OCI-LY3 (cell line): ENCODE measurements at regions not wholly inside any gene's neighbourhood (a gene's known extent, or its start where the extent isn't known, plus 50 kb on each side); places are given as distances from the start of the nearest gene placed in this dataset.

ENCODE experiments used
- H2AFZ ChIP-seq: fragments of 200-600, 300-600 bp; shearing (Covaris generic); 2 replicates; pipeline ENCODE4 v1.6.0; 2014; ENCODE audit warnings: antibody characterized with exemption, low read depth, low read length
- H3K27ac ChIP-seq: fragments of 200-600, 300-600 bp; sonication (generic); 2 replicates; pipeline ENCODE4 v1.5.1; 2014; ENCODE audit warnings: mild to moderate bottlenecking, low read length, moderate library complexity, mixed read lengths
- H3K27me3 ChIP-seq: fragments of 200-600, 300-600 bp; sonication (generic); 2 replicates; pipeline ENCODE4 v1.6.1; 2014; ENCODE audit warnings: low read depth, low read length, mixed read lengths
- H3K36me3 ChIP-seq: fragments of 200-600, 300-600 bp; sonication (generic); replicated peaks from 2 replicates; pipeline ENCODE3; 2014; ENCODE audit warnings: low read depth, low read length, mixed read lengths
- H3K4me1 ChIP-seq: fragments of 300-600, 200-600 bp; sonication (generic); 2 replicates; pipeline ENCODE4 v1.6.1; 2014; ENCODE audit warnings: low read length, mixed read lengths
- H3K4me2 ChIP-seq: fragments of 200-600, 300-600 bp; sonication (generic); 2 replicates; pipeline ENCODE4 v1.6.1; 2014; ENCODE audit warnings: low read length, mixed read lengths
- H3K4me3 ChIP-seq: fragments of 300-600, 200-600 bp; sonication (generic); 2 replicates; pipeline ENCODE4 v1.5.1; 2014; ENCODE audit warnings: antibody characterized with exemption, mild to moderate bottlenecking, low read length, moderate library complexity
- H3K79me2 ChIP-seq: fragments of 300-600, 200-600 bp; shearing (Covaris generic); 2 replicates; pipeline ENCODE4 v1.6.1; 2014; ENCODE audit warnings: mild to moderate bottlenecking, low read length, mixed read lengths
- H3K9ac ChIP-seq: fragments of 300-600, 200-600 bp; shearing (Covaris generic); 2 replicates; pipeline ENCODE4 v1.6.0; 2014; ENCODE audit warnings: mild to moderate bottlenecking, low read length, moderate library complexity
- H3K9me3 ChIP-seq: fragments of 200-600, 300-600 bp; shearing (Covaris generic); 2 replicates; pipeline ENCODE4 v1.6.1; 2014; ENCODE audit warnings: low read length, mixed read lengths; ENCODE audit not compliant: insufficient read depth
- H4K20me1 ChIP-seq: fragments of 200-600, 300-600 bp; sonication (generic); 2 replicates; pipeline ENCODE4 v1.6.1; 2016; ENCODE audit warnings: low read length, mixed read lengths; ENCODE audit not compliant: insufficient read depth
- CTCF ChIP-seq: fragments of 200-600, 300-600 bp; sonication (generic); IDR thresholded peaks from 2 replicates; pipeline ENCODE4 v1.5.1; 2014; ENCODE audit warnings: antibody characterized with exemption, low read length, low read depth
- EZH2phosphoT487 ChIP-seq: fragments of 200-600 bp; shearing (Covaris generic); IDR thresholded peaks from 2 replicates; pipeline ENCODE4 v1.6.1; 2018; ENCODE audit warnings: antibody characterized with exemption, mixed run types, low read depth

- no peak overlapping the region for H3K27ac ChIP-seq
- H2AFZ ChIP-seq = no peak overlapping the region
- H3K4me3 ChIP-seq = no peak overlapping the region
- no peak overlapping the region for H3K4me2 ChIP-seq
- H4K20me1 ChIP-seq = no peaks in the 10 kb centered on the region
- no peak overlapping the region for H3K9ac ChIP-seq
- TF ChIP-seq CTCF (no peak), EZH2phosphoT487 (no peak)
- H3K36me3 ChIP-seq = no peaks in the 10 kb centered on the region
- no peaks in the 10 kb centered on the region for H3K79me2 ChIP-seq
- peaks cover 13% of the 10 kb centered on the region for H3K4me1 ChIP-seq
- H3K9me3 ChIP-seq = peaks cover 1% of the 10 kb centered on the region; the same call in 1 of the 2 replicates
- H3K27me3 ChIP-seq = no peaks in the 10 kb centered on the region
Observed at GRCh38 chr6:140773276-140773675, 1359.4 kb upstream of the GJE1 start.

GRCh38 chr6:140772576-140772975 is 1360.1 kb upstream of the GJE1 start:
- Histone ChIP-seq H3K27me3 (no peaks in the 10 kb centered on the region), H3K27ac (no peak overlapping the region), H3K36me3 (no peaks in the 10 kb centered on the region), H3K9ac (no peak overlapping the region), H3K9me3 (peaks cover 4% of the 10 kb centered on the region; the same call in 1 of the 2 replicates), H3K4me3 (no peak overlapping the region), H2AFZ (no peak overlapping the region), H3K79me2 (no peaks in the 10 kb centered on the region), H3K4me2 (no peak overlapping the region), H4K20me1 (no peaks in the 10 kb centered on the region), H3K4me1 (peaks cover 13% of the 10 kb centered on the region)
- no peak for TF ChIP-seq CTCF
- TF ChIP-seq EZH2phosphoT487 = no peak

GRCh38 chr6:140768133-140768532 is 1364.6 kb upstream of the GJE1 start:
- Histone ChIP-seq H3K9me3 (peaks cover 4% of the 10 kb centered on the region; the same call in 1 of the 2 replicates), H3K4me2 (no peak overlapping the region), H3K36me3 (no peaks in the 10 kb centered on the region), H3K4me1 (no peaks in the 10 kb centered on the region), H3K27ac (no peak overlapping the region), H3K4me3 (no peak overlapping the region), H4K20me1 (no peaks in the 10 kb centered on the region), H3K9ac (no peak overlapping the region), H3K27me3 (no peaks in the 10 kb centered on the region), H3K79me2 (no peaks in the 10 kb centered on the region), H2AFZ (no peak overlapping the region)
- TF ChIP-seq EZH2phosphoT487 (no peak), CTCF (no peak)

- H3K79me2 ChIP-seq = no peaks in the 10 kb centered on the region
- no peaks in the 10 kb centered on the region for H3K36me3 ChIP-seq
- peaks cover 4% of the 10 kb centered on the region; the same call in 1 of the 2 replicates for H3K9me3 ChIP-seq
- H3K27me3 ChIP-seq = no peaks in the 10 kb centered on the region
- H3K27ac ChIP-seq = no peak overlapping the region
- no peak overlapping the region for H2AFZ ChIP-seq
- TF ChIP-seq EZH2phosphoT487 (no peak), CTCF (no peak)
- H4K20me1 ChIP-seq = no peaks in the 10 kb centered on the region
- no peak overlapping the region for H3K4me3 ChIP-seq
- no peaks in the 10 kb centered on the region for H3K4me1 ChIP-seq
- no peak overlapping the region for H3K4me2 ChIP-seq
- no peak overlapping the region for H3K9ac ChIP-seq
Observed at GRCh38 chr6:140766999-140767398, 1365.7 kb upstream of the GJE1 start.
